ENCODE measurements at regions not wholly inside any gene's neighbourhood (a gene's known extent, or its start where the extent isn't known, plus 50 kb on each side); places are given as distances from the start of the nearest gene placed in this dataset.

GRCh38 chrX:15087747-15088146 lies 182.1 kb downstream of the ASB9 start (continued):
- TF ChIP-seq ZNF529 (tag by site-specific recombination; IDR thresholded peaks at IDR 0.05; ENCODE audit: insufficient replicate concordance) = no peak
- no peak for TF ChIP-seq ZNF571 (tag by site-specific recombination; IDR thresholded peaks at IDR 0.05)
- no peak for TF ChIP-seq GFI1B (tag by site-specific recombination; IDR thresholded peaks at IDR 0.05)
- no peak for TF ChIP-seq ZBTB26 (tag by site-specific recombination; optimal IDR thresholded peaks at IDR 0.05)
- TF ChIP-seq HIC1 (tag by site-specific recombination; IDR thresholded peaks at IDR 0.05) = no peak
- TF ChIP-seq ZNF391 (tag by site-specific recombination; IDR thresholded peaks at IDR 0.05; ENCODE audit: borderline replicate concordance, low read depth) = no peak
- TF ChIP-seq FEZF1 (tag by site-specific recombination; IDR thresholded peaks at IDR 0.05) = no peak
- TF ChIP-seq ZNF544 (tag by site-specific recombination; IDR thresholded peaks at IDR 0.05) = no peak
- TF ChIP-seq ZNF335 (tag by site-specific recombination; conservative IDR thresholded peaks at IDR 0.05) = no peak
- TF ChIP-seq ZBTB48 (tag by site-specific recombination; IDR thresholded peaks at IDR 0.05) = no peak

- ChIA-PET POLR2A (no interaction called here), CTCF (interaction anchor here (0.6 kb wide), 2 partner anchors 71 to 256 kb away, joined by 3 read pairs; no protein-coding TSS in a partner anchor)
- H3K27ac ChIP-seq (ENCODE audit: extremely low read depth, low read depth, low read length) = no peak overlapping the region
- H3K9me3 ChIP-seq (ENCODE audit: control insufficient read depth, insufficient read depth, low read depth, low read length) = no peaks in the 10 kb centered on the region; the same call in none of the 2 replicates
- H3K36me3 ChIP-seq (ENCODE audit: control insufficient read depth in 2 of 2, insufficient read depth in 1 of 2, low read length in 2 of 2) = no peaks in the 10 kb centered on the region
- no peak for TF ChIP-seq ZSCAN16 (tag by site-specific recombination; IDR thresholded peaks at IDR 0.05)
- no peak for TF ChIP-seq ZNF280D (tag by site-specific recombination; IDR thresholded peaks at IDR 0.05)
- TF ChIP-seq ZNF394 (tag by site-specific recombination; IDR thresholded peaks at IDR 0.05; ENCODE audit: borderline replicate concordance) = no peak
- no peak for TF ChIP-seq MZF1 (tag by site-specific recombination; IDR thresholded peaks at IDR 0.05; ENCODE audit: borderline replicate concordance)
- no peak for TF ChIP-seq ZNF555 (tag by site-specific recombination; conservative IDR thresholded peaks at IDR 0.05)
- no peak for TF ChIP-seq ZNF692 (tag by site-specific recombination; IDR thresholded peaks at IDR 0.05)
- no peak for TF ChIP-seq ZNF629 (tag by site-specific recombination; IDR thresholded peaks at IDR 0.05)
- TF ChIP-seq ZNF664 (tag by site-specific recombination; IDR thresholded peaks at IDR 0.05) = no peak
- H3K4me1 ChIP-seq (ENCODE audit: control insufficient read depth, insufficient read depth, low read length) = no peaks in the 10 kb centered on the region
- no peak overlapping the region for H3K4me3 ChIP-seq (ENCODE audit: low read depth, low read length)
These were observed 196.6 kb downstream of the ASB9 start for GRCh38 chrX:15073313-15073712.

Measured in HEK293 (cell line).